Upper lobe of left lung (tissue), 4 donors: ENCODE measurements at regions not wholly inside any gene's neighbourhood (a gene's known extent, or its start where the extent isn't known, plus 50 kb on each side); places are given as distances from the start of the nearest gene placed in this dataset.

Source experiments
- POLR2A ChIP-seq, 4 donors: fragments of 450-650 bp; IDR thresholded peaks; one replicate each; pipeline ENCODE4 v1.5.1; 2016 to 2017; ENCODE audit warnings: antibody characterized with exemption in 4 of 4, mild to moderate bottlenecking in 2 of 4
- POLR2AphosphoS5 ChIP-seq, 2 donors: sonication (generic); formaldehyde crosslinking; IDR thresholded peaks; one replicate each; pipeline ENCODE4 v1.5.1; 2017; ENCODE audit warnings: antibody characterized with exemption in 2 of 2
- TF ChIP-seq, protein P1 (sequence below), 6 experiments: fragments of 450-650 bp in 4 of 6; fragments of 200-600 bp in 2 of 6; sonication (generic) in 2 of 6; IDR thresholded peaks; one replicate each; pipeline ENCODE4 v1.5.1; 2016 to 2019; ENCODE audit warnings: antibody characterized with exemption in 6 of 6

DNA sequence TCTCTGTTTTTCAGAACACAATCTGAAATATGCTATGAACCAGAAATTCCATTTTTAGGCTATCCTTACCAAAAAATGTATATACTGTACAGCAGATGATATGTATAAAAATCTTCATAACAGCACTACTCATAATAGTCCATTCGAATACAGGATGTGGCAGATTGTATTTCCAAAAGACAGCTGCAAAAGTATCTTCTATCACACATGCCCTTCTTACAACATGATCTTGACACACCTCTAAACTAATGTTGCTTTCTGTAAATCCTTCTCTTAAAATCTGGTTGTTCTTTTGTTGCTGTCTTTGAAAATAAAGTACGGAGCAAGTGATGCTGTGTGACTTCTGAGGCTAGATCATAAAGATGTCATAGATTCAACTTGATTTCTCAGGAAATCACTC lies 409.9 kb upstream of the LUZP2 start:
- TF ChIP-seq POLR2A (IDR thresholded peaks at IDR 0.05) (no peak), POLR2AphosphoS5 (IDR thresholded peaks at IDR 0.05) (no peak)
- TF ChIP-seq, protein P1, sequence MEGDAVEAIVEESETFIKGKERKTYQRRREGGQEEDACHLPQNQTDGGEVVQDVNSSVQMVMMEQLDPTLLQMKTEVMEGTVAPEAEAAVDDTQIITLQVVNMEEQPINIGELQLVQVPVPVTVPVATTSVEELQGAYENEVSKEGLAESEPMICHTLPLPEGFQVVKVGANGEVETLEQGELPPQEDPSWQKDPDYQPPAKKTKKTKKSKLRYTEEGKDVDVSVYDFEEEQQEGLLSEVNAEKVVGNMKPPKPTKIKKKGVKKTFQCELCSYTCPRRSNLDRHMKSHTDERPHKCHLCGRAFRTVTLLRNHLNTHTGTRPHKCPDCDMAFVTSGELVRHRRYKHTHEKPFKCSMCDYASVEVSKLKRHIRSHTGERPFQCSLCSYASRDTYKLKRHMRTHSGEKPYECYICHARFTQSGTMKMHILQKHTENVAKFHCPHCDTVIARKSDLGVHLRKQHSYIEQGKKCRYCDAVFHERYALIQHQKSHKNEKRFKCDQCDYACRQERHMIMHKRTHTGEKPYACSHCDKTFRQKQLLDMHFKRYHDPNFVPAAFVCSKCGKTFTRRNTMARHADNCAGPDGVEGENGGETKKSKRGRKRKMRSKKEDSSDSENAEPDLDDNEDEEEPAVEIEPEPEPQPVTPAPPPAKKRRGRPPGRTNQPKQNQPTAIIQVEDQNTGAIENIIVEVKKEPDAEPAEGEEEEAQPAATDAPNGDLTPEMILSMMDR (IDR thresholded peaks at IDR 0.05), result no peak
